ENCODE measurements at regions not wholly inside any gene's neighbourhood (a gene's known extent, or its start where the extent isn't known, plus 50 kb on each side); places are given as distances from the start of the nearest gene placed in this dataset.
"Not testable (repeated sequence)": the region's sequence is repeated elsewhere in the genome, so short reads cannot be mapped to it uniquely, and the experiment has no call there.

GRCh38 chr4:34253239-34253638, 1991.1 kb downstream of the ARAP2 start:
- DNase-seq (ENCODE audit: low read depth) = no peak
- H3K4me3 ChIP-seq (ENCODE audit: low read depth, low read length) = no peak overlapping the region

- DNase-seq (ENCODE audit: low read depth) = peak; percentile 24
- H3K4me3 ChIP-seq (ENCODE audit: low read depth, low read length) = no peak overlapping the region
Measured at GRCh38 chr4:34258176-34258575, 1986.1 kb downstream of the ARAP2 start.

- DNase-seq (ENCODE audit: low read depth) = no peak
- no peak overlapping the region for H3K4me3 ChIP-seq (ENCODE audit: low read depth, low read length)
Measured at GRCh38 chr4:34261799-34262314, 1982.5 kb downstream of the ARAP2 start.

- H3K4me3 ChIP-seq (ENCODE audit: low read depth, low read length) = no peak overlapping the region
- DNase-seq (ENCODE audit: low read depth) = no peak
Measured at GRCh38 chr4:34269613-34270012, 1974.7 kb downstream of the ARAP2 start.

- no peak for DNase-seq (ENCODE audit: low read depth)
- H3K4me3 ChIP-seq (ENCODE audit: low read depth, low read length) = no peak overlapping the region
Measured at GRCh38 chr4:34271479-34272355, 1972.6 kb downstream of the ARAP2 start.

GRCh38 chr4:34279011-34279410, 1965.3 kb downstream of the ARAP2 start:
- DNase-seq (ENCODE audit: low read depth) = no peak
- H3K4me3 ChIP-seq (ENCODE audit: low read depth, low read length) = no peak overlapping the region

- H3K4me3 ChIP-seq (ENCODE audit: low read depth, low read length) = no peak overlapping the region
- no peak for DNase-seq (ENCODE audit: low read depth)
Measured at GRCh38 chr4:34280131-34280530, 1964.2 kb downstream of the ARAP2 start.

- H3K4me3 ChIP-seq (ENCODE audit: low read depth, low read length) = no peak overlapping the region
- no peak for DNase-seq (ENCODE audit: low read depth)
Measured at GRCh38 chr4:34281826-34282225, 1962.5 kb downstream of the ARAP2 start.

GRCh38 chr4:34289489-34289888, 1954.8 kb downstream of the ARAP2 start:
- DNase-seq (ENCODE audit: low read depth) = no peak
- no peak overlapping the region for H3K4me3 ChIP-seq (ENCODE audit: low read depth, low read length)

GRCh38 chr4:34289962-34290361, 1954.4 kb downstream of the ARAP2 start:
- no peak for DNase-seq (ENCODE audit: low read depth)
- H3K4me3 ChIP-seq (ENCODE audit: low read depth, low read length) = no peak overlapping the region

- no peak overlapping the region for H3K4me3 ChIP-seq (ENCODE audit: low read depth, low read length)
- peak; percentile 24 for DNase-seq (ENCODE audit: low read depth)
Measured at GRCh38 chr4:34293459-34293858, 1950.9 kb downstream of the ARAP2 start.

GRCh38 chr4:34309383-34309906, 1934.9 kb downstream of the ARAP2 start:
- peak; percentile 61 for DNase-seq (ENCODE audit: low read depth)
- H3K4me3 ChIP-seq (ENCODE audit: low read depth, low read length) = no peak overlapping the region

- DNase-seq (ENCODE audit: low read depth) = no peak
- no peak overlapping the region for H3K4me3 ChIP-seq (ENCODE audit: low read depth, low read length)
Measured at GRCh38 chr4:34318773-34319172, 1925.5 kb downstream of the ARAP2 start.

GRCh38 chr4:34323549-34324320, 1920.6 kb downstream of the ARAP2 start:
- no peak overlapping the region for H3K4me3 ChIP-seq (ENCODE audit: low read depth, low read length)
- peak; percentile 2 for DNase-seq (ENCODE audit: low read depth)

GRCh38 chr4:34328939-34329338, 1915.4 kb downstream of the ARAP2 start:
- no peak for DNase-seq (ENCODE audit: low read depth)
- no peak overlapping the region for H3K4me3 ChIP-seq (ENCODE audit: low read depth, low read length)

GRCh38 chr4:34335156-34335555, 1909.2 kb downstream of the ARAP2 start:
- DNase-seq (ENCODE audit: low read depth); H3K4me3 ChIP-seq (ENCODE audit: low read depth, low read length): not testable (repeated sequence)

GRCh38 chr4:34335556-34335955, 1908.8 kb downstream of the ARAP2 start:
- DNase-seq (ENCODE audit: low read depth); H3K4me3 ChIP-seq (ENCODE audit: low read depth, low read length): not testable (repeated sequence)

- no peak for DNase-seq (ENCODE audit: low read depth)
Measured at GRCh38 chr4:34362654-34363053, 1881.7 kb downstream of the ARAP2 start.

GRCh38 chr4:34363842-34364241, 1880.5 kb downstream of the ARAP2 start:
- no peak overlapping the region for H3K4me3 ChIP-seq (ENCODE audit: low read depth, low read length)
- no peak for DNase-seq (ENCODE audit: low read depth)

More at GRCh38 chr4:34362654-34363053, 1881.7 kb downstream of the ARAP2 start:
- no peak overlapping the region for H3K4me3 ChIP-seq (ENCODE audit: low read depth, low read length)

- no peak for DNase-seq (ENCODE audit: low read depth)
- H3K4me3 ChIP-seq (ENCODE audit: low read depth, low read length) = no peak overlapping the region
Measured at GRCh38 chr4:34365946-34366345, 1878.4 kb downstream of the ARAP2 start.
